H1 (cell line): ENCODE measurements at regions not wholly inside any gene's neighbourhood (a gene's known extent, or its start where the extent isn't known, plus 50 kb on each side); places are given as distances from the start of the nearest gene placed in this dataset.

Experiments
- CTCF ChIA-PET: fragments of 300-600 bp; sonication (Branson Sonifier 250); formaldehyde crosslinking; loops from one replicate; lab custom pipeline; 2021; ENCODE audit not compliant: partially characterized antibody; lab: Charles Lee
- POLR2A ChIA-PET: fragments of 300-600 bp; sonication (Branson Sonifier 250); formaldehyde crosslinking; loops from one replicate; lab custom pipeline; 2021; ENCODE audit warnings: inconsistent platforms; ENCODE audit not compliant: partially characterized antibody; lab: Charles Lee
- DNase-seq, 2 experiments: peaks; one replicate each; pipeline versions ENCODE4 v3.0.0 to v3.0.0-alpha.2; 2010 to 2022; ENCODE audit warnings: low spot score in 2 of 2, low read depth in 1 of 2, mixed read lengths in 1 of 2
- FAIRE-seq: peaks from 2 replicates; lab custom pipeline; 2011; peaks lifted over from hg19 to GRCh38; lab: Jason Lieb, UNC
- H2AFZ ChIP-seq: 2 replicates; pipeline ENCODE4 v1.8.1; 2012; ENCODE audit warnings: low read length, inconsistent platforms
- H2AK5ac ChIP-seq: 2 replicates; pipeline ENCODE4 v1.6.1; 2013; ENCODE audit warnings: low read depth, low read length
- H2BK120ac ChIP-seq: replicated peaks from 2 replicates; pipeline ENCODE3; 2013; ENCODE audit warnings: low read depth, low read length, inconsistent platforms
- H2BK12ac ChIP-seq: 2 replicates; pipeline ENCODE4 v1.6.1; 2013; ENCODE audit warnings: low read depth, low read length
- H2BK15ac ChIP-seq: 2 replicates; pipeline ENCODE4 v1.6.1; 2013; ENCODE audit warnings: low read length
- H2BK20ac ChIP-seq: 2 replicates; pipeline ENCODE4 v1.6.1; 2013; ENCODE audit warnings: low read length
- H2BK5ac ChIP-seq: 2 replicates; pipeline ENCODE4 v1.6.1; 2013; ENCODE audit warnings: low read depth, low read length
- H3K14ac ChIP-seq: 2 replicates; pipeline ENCODE4 v1.6.1; 2013; ENCODE audit warnings: inconsistent platforms; ENCODE audit not compliant: insufficient read length
- H3K18ac ChIP-seq: 2 replicates; pipeline ENCODE4 v1.6.1; 2013; ENCODE audit warnings: low read length; ENCODE audit errors: extremely low read depth
- H3K23ac ChIP-seq: 2 replicates; pipeline ENCODE4 v1.6.1; 2013; ENCODE audit warnings: inconsistent platforms; ENCODE audit not compliant: insufficient read length
- H3K23me2 ChIP-seq: 2 replicates; pipeline ENCODE4 v1.6.1; 2013; ENCODE audit warnings: low read depth, low read length
- H3K27ac ChIP-seq: 2 replicates; pipeline ENCODE4 v1.6.1; 2011; ENCODE audit warnings: low read depth, low read length, inconsistent platforms
- H3K27me3 ChIP-seq, 4 experiments: replicated peaks in 1 of 4; 1 replicate in 1 of 4; 2 replicates in 3 of 4; pipeline versions ENCODE4 v1.6.1 to v1.8.1; 2011 to 2013; ENCODE audit warnings: low read length in 3 of 4, mild to moderate bottlenecking in 3 of 4, inconsistent platforms in 2 of 4, mixed read lengths in 2 of 4, moderate library complexity in 1 of 4; ENCODE audit not compliant: control insufficient read depth in 3 of 4, insufficient read depth in 3 of 4; ENCODE audit errors: extremely low read depth in 1 of 4
- H3K36me3 ChIP-seq, 4 experiments: 2 replicates each; pipeline versions ENCODE4 v1.6.1 to v1.8.1; 2011 to 2013; ENCODE audit warnings: mild to moderate bottlenecking in 4 of 4, low read length in 3 of 4, moderate library complexity in 2 of 4, control low read depth in 1 of 4, inconsistent platforms in 1 of 4; ENCODE audit not compliant: insufficient read depth in 4 of 4, control insufficient read depth in 2 of 4
- H3K4ac ChIP-seq: replicated peaks from 2 replicates; pipeline ENCODE3; 2013; ENCODE audit warnings: low read length, low read depth, mixed read lengths, inconsistent platforms; ENCODE audit not compliant: insufficient read length
- H3K4me1 ChIP-seq, 4 experiments: replicated peaks in 1 of 4; 1 replicate in 1 of 4; 2 replicates in 3 of 4; pipeline versions ENCODE4 v1.6.1 to v1.8.1; 2011 to 2013; ENCODE audit warnings: low read length in 3 of 4, inconsistent platforms in 2 of 4, mixed read lengths in 1 of 4; ENCODE audit not compliant: insufficient read depth in 4 of 4, control insufficient read depth in 3 of 4
- H3K4me2 ChIP-seq, 2 experiments: 2 replicates each; pipeline versions ENCODE4 v1.6.1 to v1.8.1; 2011 to 2013; ENCODE audit warnings: low read depth in 2 of 2, low read length in 2 of 2, control low read depth in 1 of 2, inconsistent platforms in 1 of 2, mild to moderate bottlenecking in 1 of 2; ENCODE audit not compliant: insufficient read depth in 1 of 2
- H3K4me3 ChIP-seq, 4 experiments: fragments of 200-600, 300-600 bp in 1 of 4; sonication (generic), shearing (Covaris generic), sonication (Bioruptor Twin) in 1 of 4; 2 replicates each; pipeline versions ENCODE4 v1.5.1 to v1.8.1; 2011 to 2016; ENCODE audit warnings: low read length in 4 of 4, low read depth in 3 of 4, control low read depth in 2 of 4, inconsistent platforms in 2 of 4, mild to moderate bottlenecking in 2 of 4, mixed read lengths in 1 of 4, moderate library complexity in 1 of 4; ENCODE audit not compliant: insufficient read depth in 2 of 4; ENCODE audit errors: extremely low read depth in 1 of 4
- H3K56ac ChIP-seq: replicated peaks from 2 replicates; pipeline ENCODE3; 2013; ENCODE audit warnings: low read depth, mild to moderate bottlenecking, mixed read lengths, low read length, inconsistent platforms; ENCODE audit not compliant: insufficient read length
- H3K79me1 ChIP-seq: 2 replicates; pipeline ENCODE4 v1.6.1; 2013; ENCODE audit warnings: low read depth, low read length, control low read depth
- H3K79me2 ChIP-seq, 2 experiments: 2 replicates each; pipeline versions ENCODE4 v1.6.1 to v1.8.1; 2012 to 2013; ENCODE audit warnings: low read length in 2 of 2, mild to moderate bottlenecking in 2 of 2, inconsistent platforms in 1 of 2; ENCODE audit not compliant: insufficient read depth in 2 of 2, control insufficient read depth in 1 of 2
- H3K9ac ChIP-seq, 4 experiments: replicated peaks in 1 of 4; 1 replicate in 1 of 4; 2 replicates in 3 of 4; pipeline versions ENCODE4 v1.6.1 to v1.8.1; 2011 to 2013; ENCODE audit warnings: low read depth in 3 of 4, low read length in 3 of 4, control low read depth in 2 of 4, mild to moderate bottlenecking in 2 of 4, moderate library complexity in 2 of 4, inconsistent platforms in 1 of 4; ENCODE audit errors: extremely low read depth in 1 of 4
- H3K9me3 ChIP-seq, 2 experiments: 2 replicates each; pipeline versions ENCODE4 v1.6.1 to v1.8.1; 2012 to 2013; ENCODE audit warnings: mild to moderate bottlenecking in 2 of 2, moderate library complexity in 2 of 2, control low read depth in 1 of 2, inconsistent platforms in 1 of 2, low read depth in 1 of 2, low read length in 1 of 2, mixed read lengths in 1 of 2; ENCODE audit not compliant: insufficient read depth in 2 of 2
- H4K20me1 ChIP-seq, 2 experiments: replicated peaks in 1 of 2; 2 replicates each; pipeline versions ENCODE3 to v1.8.1; 2011 to 2013; ENCODE audit warnings: inconsistent platforms in 2 of 2, low read length in 2 of 2, mild to moderate bottlenecking in 1 of 2; ENCODE audit not compliant: insufficient read depth in 2 of 2, control insufficient read depth in 1 of 2
- H4K5ac ChIP-seq: 2 replicates; pipeline ENCODE4 v1.6.1; 2013; ENCODE audit warnings: low read length, low read depth, mixed read lengths, inconsistent platforms; ENCODE audit not compliant: insufficient read length
- H4K8ac ChIP-seq: 2 replicates; pipeline ENCODE4 v1.8.0; 2013; ENCODE audit warnings: mild to moderate bottlenecking, moderate library complexity, low read length, inconsistent platforms; ENCODE audit not compliant: insufficient read depth; ENCODE audit errors: extremely low read depth
- H4K91ac ChIP-seq: replicated peaks from 2 replicates; pipeline ENCODE3; 2013; ENCODE audit warnings: low read length, mixed read lengths, inconsistent platforms; ENCODE audit not compliant: insufficient read length
- CEBPB ChIP-seq: IDR thresholded peaks from 2 replicates; pipeline ENCODE4 v1.6.1; 2012; ENCODE audit warnings: low read depth, low read length
- EGR1 ChIP-seq: IDR thresholded peaks from 2 replicates; pipeline ENCODE4 v1.6.1; 2011; ENCODE audit warnings: low read depth, low read length, borderline replicate concordance
- EZH2 ChIP-seq: fragments of 200-600 bp; sonication (generic); IDR thresholded peaks from 2 replicates; pipeline ENCODE4 v1.7.1; 2012; ENCODE audit warnings: low read depth, mild to moderate bottlenecking, moderate library complexity, low read length, inconsistent platforms; ENCODE audit not compliant: severe bottlenecking
- KDM1A ChIP-seq: fragments of 200-600, 300-600 bp; sonication (generic); IDR thresholded peaks from 2 replicates; pipeline ENCODE4 v1.7.1; 2016; ENCODE audit warnings: mild to moderate bottlenecking, low read length, borderline replicate concordance
- KDM5A ChIP-seq: fragments of 200-600 bp; IDR thresholded peaks from 2 replicates; pipeline ENCODE4 v1.7.1; 2012; ENCODE audit warnings: mild to moderate bottlenecking, low read length, inconsistent platforms, mixed read lengths
- SAP30 ChIP-seq: fragments of 300-600 bp; sonication (generic); IDR thresholded peaks from 2 replicates; pipeline ENCODE4 v1.7.1; 2012; ENCODE audit warnings: low read length, moderate library complexity, mild to moderate bottlenecking, inconsistent platforms; ENCODE audit not compliant: insufficient read depth, insufficient replicate concordance
- SP2 ChIP-seq: IDR thresholded peaks from 2 replicates; pipeline ENCODE4 v1.6.1; 2012; ENCODE audit warnings: mild to moderate bottlenecking, low read length, inconsistent platforms
- TAF1 ChIP-seq: IDR thresholded peaks from 2 replicates; pipeline ENCODE4 v1.6.1; 2011; ENCODE audit warnings: mild to moderate bottlenecking, low read depth, low read length
- TEAD4 ChIP-seq: IDR thresholded peaks from 2 replicates; pipeline ENCODE4 v1.6.1; 2012; ENCODE audit warnings: low read depth, low read length, inconsistent platforms, mixed read lengths
- YY1 ChIP-seq: IDR thresholded peaks from 2 replicates; pipeline ENCODE4 v1.6.1; 2011; ENCODE audit warnings: low read depth, mild to moderate bottlenecking, low read length
- ZNF274 ChIP-seq: IDR thresholded peaks from 2 replicates; pipeline ENCODE4 v1.7.0; 2012; ENCODE audit warnings: low read length, borderline replicate concordance; ENCODE audit errors: extremely low read depth
- WGBS, 2 experiments: shearing (Covaris generic) in 1 of 2; methylation state at CpG; one replicate each; pipeline versions ENCODE4 v1.1.6 to v1.1.7; 2013 to 2015; ENCODE audit warnings: low lambda C conversion rate in 2 of 2, mixed read lengths in 2 of 2, inconsistent platforms in 1 of 2, low coverage in 1 of 2, missing lambda C conversion rate in 1 of 2; ENCODE audit not compliant: insufficient replicate concordance in 2 of 2, insufficient coverage in 1 of 2, insufficient read length in 1 of 2; ENCODE audit errors: extremely low coverage in 1 of 2, missing lambda C conversion rate in 1 of 2; 5-methylcytosine and 5-hydroxymethylcytosine counted together

DNA sequence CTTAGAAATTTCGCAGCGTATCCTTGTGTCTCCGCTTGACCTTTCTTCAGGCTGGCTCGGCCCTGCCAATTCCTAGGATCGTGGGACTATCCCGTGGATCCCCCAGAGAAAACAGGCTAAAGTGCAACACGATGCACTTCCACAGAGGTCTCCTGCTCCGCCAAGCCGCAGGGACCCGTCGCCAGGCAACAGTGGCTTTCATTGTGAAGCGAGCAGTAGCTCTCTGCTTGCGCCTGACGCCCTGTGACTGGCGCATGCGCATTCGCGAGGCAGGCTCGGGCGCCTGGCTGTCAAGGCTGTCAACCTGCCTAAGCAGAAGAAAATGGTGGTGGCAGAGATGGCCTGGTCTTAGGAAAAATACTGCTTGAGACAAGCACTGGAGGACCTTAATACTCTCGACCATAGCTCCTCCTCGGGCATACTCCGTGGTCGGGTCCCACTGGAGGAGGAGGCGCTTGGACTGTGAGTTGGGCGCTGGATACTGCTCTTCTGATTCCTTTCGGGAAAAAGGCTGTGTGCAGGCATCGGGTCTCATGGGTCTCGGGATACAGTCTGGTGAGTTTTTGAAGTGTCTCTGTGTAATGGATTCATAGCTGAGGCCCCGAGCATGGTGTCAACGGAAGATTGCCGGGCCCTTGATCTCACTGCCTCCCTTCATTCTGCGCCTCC lies 2336.1 kb downstream of the TP53TG3F start:
- 92% methylated on average over 32 of the region's 33 CpGs; no CpG with 5 or more reads in 1 of the 2 experiments for WGBS, 2 experiments
- H2BK120ac ChIP-seq, result no peak overlapping the region
- H3K79me1 ChIP-seq, result no peaks in the 10 kb centered on the region
- no peaks in the 10 kb centered on the region; the same call in 1 of the 2 replicates for H3K23me2 ChIP-seq
- no peak overlapping the region for H2BK15ac ChIP-seq
- H2BK12ac ChIP-seq, result no peak overlapping the region
- H2BK5ac ChIP-seq, result no peak overlapping the region
- H3K14ac ChIP-seq, result no peak overlapping the region
- no peak overlapping the region for H3K4me3 ChIP-seq
- no peak overlapping the region for H3K56ac ChIP-seq
- H2AFZ ChIP-seq, result no peak overlapping the region
- H3K4me1 ChIP-seq, result no peaks in the 10 kb centered on the region
- no peak overlapping the region for H3K4me2 ChIP-seq
- H3K79me2 ChIP-seq, result no peaks in the 10 kb centered on the region
- H3K9ac ChIP-seq, result no peak overlapping the region
- no peak overlapping the region for H3K4ac ChIP-seq
- no peak for FAIRE-seq
- no peaks in the 10 kb centered on the region for H4K20me1 ChIP-seq
- H3K27me3 ChIP-seq, result no peaks in the 10 kb centered on the region
- DNase-seq, result no peak
- ChIA-PET CTCF (no interaction called here), POLR2A (no interaction called here)
- H2AK5ac ChIP-seq, result no peak overlapping the region
- no peak overlapping the region for H2BK20ac ChIP-seq
- H3K36me3 ChIP-seq, result no peaks in the 10 kb centered on the region
- H3K27ac ChIP-seq, result no peak overlapping the region
- H4K5ac ChIP-seq, result no peak overlapping the region
- no peak overlapping the region for H3K23ac ChIP-seq
- peaks cover 62 to 86% of the 10 kb centered on the region in 2 experiments for H3K9me3 ChIP-seq
- no peak overlapping the region for H3K18ac ChIP-seq
- no peak overlapping the region for H4K91ac ChIP-seq
- no peak overlapping the region for H4K8ac ChIP-seq
- TF ChIP-seq ZNF274 (no peak), EZH2 (no peak), SP2 (no peak), SAP30 (no peak), KDM5A (no peak), TAF1 (no peak), YY1 (no peak), EGR1 (no peak), TEAD4 (no peak), KDM1A (no peak), CEBPB (no peak)
